ENCODE measurements at regions not wholly inside any gene's neighbourhood (a gene's known extent, or its start where the extent isn't known, plus 50 kb on each side); places are given as distances from the start of the nearest gene placed in this dataset.

DNA sequence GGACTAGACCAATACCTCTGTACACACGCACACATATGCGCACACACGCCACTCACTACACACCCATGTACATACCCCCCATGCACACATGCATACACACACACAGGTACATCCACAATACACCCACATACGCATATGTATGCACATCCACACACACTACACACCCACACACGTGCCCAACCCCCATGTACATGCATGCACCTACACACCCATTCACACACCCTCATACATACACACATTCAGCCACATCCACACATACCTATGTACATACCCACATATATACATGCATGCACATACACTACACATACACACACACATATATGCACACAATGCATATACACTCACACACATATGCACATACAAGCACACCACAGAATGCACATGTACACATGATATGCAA, 107.1 kb downstream of the GADD45G start:
- Histone ChIP-seq H3K23ac (ENCODE audit: low read length) (peak overlapping the region; percentile 34), H2AFZ (ENCODE audit: insufficient read depth, low read length, poor library complexity) (no peak overlapping the region), H3K4me3 (ENCODE audit: low read depth, low read length) (peak overlapping the region; percentile 34), H3K79me2 (ENCODE audit: control insufficient read depth, insufficient read depth, low read length, poor library complexity) (no peaks in the 10 kb centered on the region), H3K4me2 (ENCODE audit: low read length) (no peak overlapping the region), H4K91ac (ENCODE audit: low read depth, low read length) (no peak overlapping the region), H2AK5ac (ENCODE audit: low read length) (no peak overlapping the region), H3K4ac (ENCODE audit: low read depth, low read length) (no peak overlapping the region), H3K9me3 (ENCODE audit: insufficient read depth, low read depth, low read length) (no peaks in the 10 kb centered on the region), H3K18ac (ENCODE audit: low read length) (no peak overlapping the region), H2BK12ac (ENCODE audit: low read length) (no peak overlapping the region), H2BK5ac (ENCODE audit: low read depth, low read length, poor library complexity) (no peak overlapping the region), H3K27ac (ENCODE audit: low read depth, low read length) (no peak overlapping the region), H3K79me1 (ENCODE audit: low read length) (peaks cover 2% of the 10 kb centered on the region), H3K36me3 (ENCODE audit: control insufficient read depth in 1 of 2, insufficient read depth in 2 of 2, low read length in 2 of 2) (no peaks in the 10 kb centered on the region), H3K9ac (ENCODE audit: low read length) (no peak overlapping the region), H3K14ac (ENCODE audit: low read length) (no peak overlapping the region), H3K4me1 (ENCODE audit: control insufficient read depth in 1 of 2, insufficient read depth in 2 of 2, low read length in 2 of 2) (peaks cover 8% of the 10 kb centered on the region in 2 experiments), H4K8ac (ENCODE audit: low read depth, low read length) (no peak overlapping the region), H3K27me3 (ENCODE audit: insufficient read depth, low read length) (no peaks in the 10 kb centered on the region), H4K12ac (ENCODE audit: low read depth, low read length) (no peak overlapping the region), H2BK120ac (ENCODE audit: insufficient read depth, low read length, poor library complexity) (no peak overlapping the region)
- no CpG with 5 or more reads among the region's 5 CpGs for WGBS (ENCODE audit: extremely low coverage, insufficient coverage, insufficient read length)
- DNase-seq: no peak

DNA sequence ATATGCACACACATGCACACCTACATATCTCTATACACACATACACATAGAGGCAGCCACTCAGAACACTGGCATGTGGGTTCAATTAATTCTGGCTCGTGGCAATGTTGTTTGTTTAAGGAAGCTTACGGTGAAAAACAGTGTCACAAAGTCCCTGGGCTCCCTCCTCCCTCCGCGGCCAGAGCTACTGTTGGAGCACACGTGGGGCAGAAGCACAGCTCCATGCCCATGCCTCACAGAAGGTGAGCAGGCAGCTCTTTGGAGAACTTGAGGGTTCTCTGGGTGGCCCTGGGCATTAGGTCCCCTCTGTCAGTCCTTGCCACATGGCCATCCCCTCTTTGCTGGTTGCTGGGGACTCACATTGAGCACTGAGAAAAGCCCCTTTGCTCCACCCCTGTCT, 107.5 kb downstream of the GADD45G start:
- no peak overlapping the region for H2AK5ac ChIP-seq (ENCODE audit: low read length)
- H3K23ac ChIP-seq (ENCODE audit: low read length): no peak overlapping the region
- H3K14ac ChIP-seq (ENCODE audit: low read length): no peak overlapping the region
- no peak overlapping the region for H2BK12ac ChIP-seq (ENCODE audit: low read length)
- no peak overlapping the region for H3K9ac ChIP-seq (ENCODE audit: low read length)
- H3K79me1 ChIP-seq (ENCODE audit: low read length): peaks cover 2% of the 10 kb centered on the region
- H3K9me3 ChIP-seq (ENCODE audit: insufficient read depth, low read depth, low read length): no peaks in the 10 kb centered on the region
- H3K4me3 ChIP-seq (ENCODE audit: low read depth, low read length): no peak overlapping the region
- no peak overlapping the region for H4K8ac ChIP-seq (ENCODE audit: low read depth, low read length)
- no peaks in the 10 kb centered on the region for H3K79me2 ChIP-seq (ENCODE audit: control insufficient read depth, insufficient read depth, low read length, poor library complexity)
- H4K91ac ChIP-seq (ENCODE audit: low read depth, low read length): no peak overlapping the region
- no peak overlapping the region for H2BK120ac ChIP-seq (ENCODE audit: insufficient read depth, low read length, poor library complexity)
- H3K4ac ChIP-seq (ENCODE audit: low read depth, low read length): no peak overlapping the region
- no CpG with 5 or more reads among the region's 5 CpGs for WGBS (ENCODE audit: extremely low coverage, insufficient coverage, insufficient read length)
- no peak overlapping the region for H3K4me2 ChIP-seq (ENCODE audit: low read length)
- no peaks in the 10 kb centered on the region for H3K36me3 ChIP-seq (ENCODE audit: control insufficient read depth in 1 of 2, insufficient read depth in 2 of 2, low read length in 2 of 2)
- no peak overlapping the region for H3K18ac ChIP-seq (ENCODE audit: low read length)
- no peak overlapping the region for H3K27ac ChIP-seq (ENCODE audit: low read depth, low read length)
- H2AFZ ChIP-seq (ENCODE audit: insufficient read depth, low read length, poor library complexity): no peak overlapping the region
- no peak overlapping the region for H2BK5ac ChIP-seq (ENCODE audit: low read depth, low read length, poor library complexity)
- no peaks in the 10 kb centered on the region for H3K27me3 ChIP-seq (ENCODE audit: insufficient read depth, low read length)
- H3K4me1 ChIP-seq (ENCODE audit: control insufficient read depth in 1 of 2, insufficient read depth in 2 of 2, low read length in 2 of 2): peaks cover 8% of the 10 kb centered on the region in 2 experiments
- no peak overlapping the region for H4K12ac ChIP-seq (ENCODE audit: low read depth, low read length)
- DNase-seq: no peak

- no peak overlapping the region for H4K8ac ChIP-seq (ENCODE audit: low read depth, low read length)
- no peak overlapping the region for H4K12ac ChIP-seq (ENCODE audit: low read depth, low read length)
- H3K23ac ChIP-seq (ENCODE audit: low read length): no peak overlapping the region
- H3K4me2 ChIP-seq (ENCODE audit: low read length): no peak overlapping the region
- no peak overlapping the region for H2BK5ac ChIP-seq (ENCODE audit: low read depth, low read length, poor library complexity)
- H3K4me3 ChIP-seq (ENCODE audit: low read depth, low read length): no peak overlapping the region
- H2AK5ac ChIP-seq (ENCODE audit: low read length): no peak overlapping the region
- H2BK12ac ChIP-seq (ENCODE audit: low read length): no peak overlapping the region
- no peaks in the 10 kb centered on the region for H3K36me3 ChIP-seq (ENCODE audit: control insufficient read depth in 1 of 2, insufficient read depth in 2 of 2, low read length in 2 of 2)
- H3K4me1 ChIP-seq (ENCODE audit: control insufficient read depth in 1 of 2, insufficient read depth in 2 of 2, low read length in 2 of 2): peaks cover 12 to 15% of the 10 kb centered on the region in 2 experiments
- no peak overlapping the region for H3K14ac ChIP-seq (ENCODE audit: low read length)
- no peak overlapping the region for H3K27ac ChIP-seq (ENCODE audit: low read depth, low read length)
- no peak for DNase-seq
- no peaks in the 10 kb centered on the region for H3K27me3 ChIP-seq (ENCODE audit: insufficient read depth, low read length)
- no peaks in the 10 kb centered on the region for H3K79me2 ChIP-seq (ENCODE audit: control insufficient read depth, insufficient read depth, low read length, poor library complexity)
- H2AFZ ChIP-seq (ENCODE audit: insufficient read depth, low read length, poor library complexity): no peak overlapping the region
- H2BK120ac ChIP-seq (ENCODE audit: insufficient read depth, low read length, poor library complexity): no peak overlapping the region
- no CpG with 5 or more reads among the region's 5 CpGs for WGBS (ENCODE audit: extremely low coverage, insufficient coverage, insufficient read length)
- no peak overlapping the region for H3K9ac ChIP-seq (ENCODE audit: low read length)
- peaks cover 6% of the 10 kb centered on the region for H3K9me3 ChIP-seq (ENCODE audit: insufficient read depth, low read depth, low read length)
- no peak overlapping the region for H3K4ac ChIP-seq (ENCODE audit: low read depth, low read length)
- no peak overlapping the region for H4K91ac ChIP-seq (ENCODE audit: low read depth, low read length)
- no peak overlapping the region for H3K18ac ChIP-seq (ENCODE audit: low read length)
- H3K79me1 ChIP-seq (ENCODE audit: low read length): peaks cover 6% of the 10 kb centered on the region
Measured at GRCh38 chr9:89714321-89714720, 109.5 kb downstream of the GADD45G start.

DNA sequence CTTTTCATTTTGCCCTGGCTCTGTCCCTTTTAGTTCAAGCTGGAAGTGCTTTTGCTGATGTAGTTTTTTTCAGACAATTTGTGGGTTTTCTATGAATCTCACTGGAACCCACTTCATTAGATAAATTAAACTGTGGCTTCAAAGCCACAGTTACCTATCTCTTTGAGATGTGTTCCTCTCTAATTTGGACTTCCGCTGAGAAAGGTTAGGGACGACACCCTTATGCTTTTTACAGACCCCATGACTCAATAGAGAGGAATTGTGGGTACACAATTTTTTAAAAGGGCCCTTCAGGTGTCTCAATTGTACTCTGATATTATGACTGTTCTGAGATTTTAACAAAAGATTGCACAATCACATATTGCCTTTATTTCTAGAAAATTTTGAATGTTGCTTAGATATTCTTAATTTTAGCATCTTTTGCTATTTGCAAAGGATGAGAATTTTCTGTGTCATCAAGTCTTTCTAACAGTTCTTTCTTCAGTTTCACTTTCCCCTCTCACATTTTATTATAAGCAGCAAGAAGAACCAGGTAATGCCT, 110.6 kb downstream of the GADD45G start:
- no peak overlapping the region for H3K18ac ChIP-seq (ENCODE audit: low read length)
- no peak overlapping the region for H2BK5ac ChIP-seq (ENCODE audit: low read depth, low read length, poor library complexity)
- WGBS (ENCODE audit: extremely low coverage, insufficient coverage, insufficient read length): no CpG with 5 or more reads among the region's 2 CpGs
- H2AFZ ChIP-seq (ENCODE audit: insufficient read depth, low read length, poor library complexity): no peak overlapping the region
- H2BK120ac ChIP-seq (ENCODE audit: insufficient read depth, low read length, poor library complexity): no peak overlapping the region
- no peak overlapping the region for H3K9ac ChIP-seq (ENCODE audit: low read length)
- H3K27ac ChIP-seq (ENCODE audit: low read depth, low read length): no peak overlapping the region
- H3K4me3 ChIP-seq (ENCODE audit: low read depth, low read length): no peak overlapping the region
- H3K4me2 ChIP-seq (ENCODE audit: low read length): no peak overlapping the region
- H4K8ac ChIP-seq (ENCODE audit: low read depth, low read length): no peak overlapping the region
- peaks cover 8% of the 10 kb centered on the region for H3K9me3 ChIP-seq (ENCODE audit: insufficient read depth, low read depth, low read length)
- peaks cover 10% of the 10 kb centered on the region for H3K79me1 ChIP-seq (ENCODE audit: low read length)
- H3K23ac ChIP-seq (ENCODE audit: low read length): no peak overlapping the region
- no peak overlapping the region for H3K14ac ChIP-seq (ENCODE audit: low read length)
- no peak overlapping the region for H4K91ac ChIP-seq (ENCODE audit: low read depth, low read length)
- DNase-seq: no peak
- H3K36me3 ChIP-seq (ENCODE audit: control insufficient read depth in 1 of 2, insufficient read depth in 2 of 2, low read length in 2 of 2): no peaks in the 10 kb centered on the region
- no peaks in the 10 kb centered on the region for H3K79me2 ChIP-seq (ENCODE audit: control insufficient read depth, insufficient read depth, low read length, poor library complexity)
- H4K12ac ChIP-seq (ENCODE audit: low read depth, low read length): no peak overlapping the region
- no peak overlapping the region for H3K4ac ChIP-seq (ENCODE audit: low read depth, low read length)
- no peaks in the 10 kb centered on the region for H3K27me3 ChIP-seq (ENCODE audit: insufficient read depth, low read length)
- H2BK12ac ChIP-seq (ENCODE audit: low read length): no peak overlapping the region
- peaks cover 12 to 17% of the 10 kb centered on the region in 2 experiments for H3K4me1 ChIP-seq (ENCODE audit: control insufficient read depth in 1 of 2, insufficient read depth in 2 of 2, low read length in 2 of 2)
- no peak overlapping the region for H2AK5ac ChIP-seq (ENCODE audit: low read length)
